H1 (cell line): ENCODE measurements at regions not wholly inside any gene's neighbourhood (a gene's known extent, or its start where the extent isn't known, plus 50 kb on each side); places are given as distances from the start of the nearest gene placed in this dataset.

Experiments
- CTCF ChIA-PET: fragments of 300-600 bp; sonication (Branson Sonifier 250); formaldehyde crosslinking; loops from one replicate; lab custom pipeline; 2021; ENCODE audit not compliant: partially characterized antibody; lab: Charles Lee
- POLR2A ChIA-PET: fragments of 300-600 bp; sonication (Branson Sonifier 250); formaldehyde crosslinking; loops from one replicate; lab custom pipeline; 2021; ENCODE audit warnings: inconsistent platforms; ENCODE audit not compliant: partially characterized antibody; lab: Charles Lee
- DNase-seq, 2 experiments: peaks; one replicate each; pipeline versions ENCODE4 v3.0.0 to v3.0.0-alpha.2; 2010 to 2022; ENCODE audit warnings: low spot score in 2 of 2, low read depth in 1 of 2, mixed read lengths in 1 of 2
- FAIRE-seq: peaks from 2 replicates; lab custom pipeline; 2011; peaks lifted over from hg19 to GRCh38; lab: Jason Lieb, UNC
- H2AFZ ChIP-seq: 2 replicates; pipeline ENCODE4 v1.8.1; 2012; ENCODE audit warnings: low read length, inconsistent platforms
- H2AK5ac ChIP-seq: 2 replicates; pipeline ENCODE4 v1.6.1; 2013; ENCODE audit warnings: low read depth, low read length
- H2BK120ac ChIP-seq: replicated peaks from 2 replicates; pipeline ENCODE3; 2013; ENCODE audit warnings: low read depth, low read length, inconsistent platforms
- H2BK12ac ChIP-seq: 2 replicates; pipeline ENCODE4 v1.6.1; 2013; ENCODE audit warnings: low read depth, low read length
- H2BK15ac ChIP-seq: 2 replicates; pipeline ENCODE4 v1.6.1; 2013; ENCODE audit warnings: low read length
- H2BK20ac ChIP-seq: 2 replicates; pipeline ENCODE4 v1.6.1; 2013; ENCODE audit warnings: low read length
- H2BK5ac ChIP-seq: 2 replicates; pipeline ENCODE4 v1.6.1; 2013; ENCODE audit warnings: low read depth, low read length
- H3K14ac ChIP-seq: 2 replicates; pipeline ENCODE4 v1.6.1; 2013; ENCODE audit warnings: inconsistent platforms; ENCODE audit not compliant: insufficient read length
- H3K18ac ChIP-seq: 2 replicates; pipeline ENCODE4 v1.6.1; 2013; ENCODE audit warnings: low read length; ENCODE audit errors: extremely low read depth
- H3K23ac ChIP-seq: 2 replicates; pipeline ENCODE4 v1.6.1; 2013; ENCODE audit warnings: inconsistent platforms; ENCODE audit not compliant: insufficient read length
- H3K23me2 ChIP-seq: 2 replicates; pipeline ENCODE4 v1.6.1; 2013; ENCODE audit warnings: low read depth, low read length
- H3K27ac ChIP-seq: 2 replicates; pipeline ENCODE4 v1.6.1; 2011; ENCODE audit warnings: low read depth, low read length, inconsistent platforms
- H3K27me3 ChIP-seq, 4 experiments: replicated peaks in 1 of 4; 1 replicate in 1 of 4; 2 replicates in 3 of 4; pipeline versions ENCODE4 v1.6.1 to v1.8.1; 2011 to 2013; ENCODE audit warnings: low read length in 3 of 4, mild to moderate bottlenecking in 3 of 4, inconsistent platforms in 2 of 4, mixed read lengths in 2 of 4, moderate library complexity in 1 of 4; ENCODE audit not compliant: control insufficient read depth in 3 of 4, insufficient read depth in 3 of 4; ENCODE audit errors: extremely low read depth in 1 of 4
- H3K36me3 ChIP-seq, 4 experiments: 2 replicates each; pipeline versions ENCODE4 v1.6.1 to v1.8.1; 2011 to 2013; ENCODE audit warnings: mild to moderate bottlenecking in 4 of 4, low read length in 3 of 4, moderate library complexity in 2 of 4, control low read depth in 1 of 4, inconsistent platforms in 1 of 4; ENCODE audit not compliant: insufficient read depth in 4 of 4, control insufficient read depth in 2 of 4
- H3K4ac ChIP-seq: replicated peaks from 2 replicates; pipeline ENCODE3; 2013; ENCODE audit warnings: low read length, low read depth, mixed read lengths, inconsistent platforms; ENCODE audit not compliant: insufficient read length
- H3K4me1 ChIP-seq, 4 experiments: replicated peaks in 1 of 4; 1 replicate in 1 of 4; 2 replicates in 3 of 4; pipeline versions ENCODE4 v1.6.1 to v1.8.1; 2011 to 2013; ENCODE audit warnings: low read length in 3 of 4, inconsistent platforms in 2 of 4, mixed read lengths in 1 of 4; ENCODE audit not compliant: insufficient read depth in 4 of 4, control insufficient read depth in 3 of 4
- H3K4me2 ChIP-seq, 2 experiments: 2 replicates each; pipeline versions ENCODE4 v1.6.1 to v1.8.1; 2011 to 2013; ENCODE audit warnings: low read depth in 2 of 2, low read length in 2 of 2, control low read depth in 1 of 2, inconsistent platforms in 1 of 2, mild to moderate bottlenecking in 1 of 2; ENCODE audit not compliant: insufficient read depth in 1 of 2
- H3K4me3 ChIP-seq, 4 experiments: fragments of 200-600, 300-600 bp in 1 of 4; sonication (generic), shearing (Covaris generic), sonication (Bioruptor Twin) in 1 of 4; 2 replicates each; pipeline versions ENCODE4 v1.5.1 to v1.8.1; 2011 to 2016; ENCODE audit warnings: low read length in 4 of 4, low read depth in 3 of 4, control low read depth in 2 of 4, inconsistent platforms in 2 of 4, mild to moderate bottlenecking in 2 of 4, mixed read lengths in 1 of 4, moderate library complexity in 1 of 4; ENCODE audit not compliant: insufficient read depth in 2 of 4; ENCODE audit errors: extremely low read depth in 1 of 4
- H3K56ac ChIP-seq: replicated peaks from 2 replicates; pipeline ENCODE3; 2013; ENCODE audit warnings: low read depth, mild to moderate bottlenecking, mixed read lengths, low read length, inconsistent platforms; ENCODE audit not compliant: insufficient read length
- H3K79me1 ChIP-seq: 2 replicates; pipeline ENCODE4 v1.6.1; 2013; ENCODE audit warnings: low read depth, low read length, control low read depth
- H3K79me2 ChIP-seq, 2 experiments: 2 replicates each; pipeline versions ENCODE4 v1.6.1 to v1.8.1; 2012 to 2013; ENCODE audit warnings: low read length in 2 of 2, mild to moderate bottlenecking in 2 of 2, inconsistent platforms in 1 of 2; ENCODE audit not compliant: insufficient read depth in 2 of 2, control insufficient read depth in 1 of 2
- H3K9ac ChIP-seq, 4 experiments: replicated peaks in 1 of 4; 1 replicate in 1 of 4; 2 replicates in 3 of 4; pipeline versions ENCODE4 v1.6.1 to v1.8.1; 2011 to 2013; ENCODE audit warnings: low read depth in 3 of 4, low read length in 3 of 4, control low read depth in 2 of 4, mild to moderate bottlenecking in 2 of 4, moderate library complexity in 2 of 4, inconsistent platforms in 1 of 4; ENCODE audit errors: extremely low read depth in 1 of 4
- H3K9me3 ChIP-seq, 2 experiments: 2 replicates each; pipeline versions ENCODE4 v1.6.1 to v1.8.1; 2012 to 2013; ENCODE audit warnings: mild to moderate bottlenecking in 2 of 2, moderate library complexity in 2 of 2, control low read depth in 1 of 2, inconsistent platforms in 1 of 2, low read depth in 1 of 2, low read length in 1 of 2, mixed read lengths in 1 of 2; ENCODE audit not compliant: insufficient read depth in 2 of 2
- H4K20me1 ChIP-seq, 2 experiments: replicated peaks in 1 of 2; 2 replicates each; pipeline versions ENCODE3 to v1.8.1; 2011 to 2013; ENCODE audit warnings: inconsistent platforms in 2 of 2, low read length in 2 of 2, mild to moderate bottlenecking in 1 of 2; ENCODE audit not compliant: insufficient read depth in 2 of 2, control insufficient read depth in 1 of 2
- H4K5ac ChIP-seq: 2 replicates; pipeline ENCODE4 v1.6.1; 2013; ENCODE audit warnings: low read length, low read depth, mixed read lengths, inconsistent platforms; ENCODE audit not compliant: insufficient read length
- H4K8ac ChIP-seq: 2 replicates; pipeline ENCODE4 v1.8.0; 2013; ENCODE audit warnings: mild to moderate bottlenecking, moderate library complexity, low read length, inconsistent platforms; ENCODE audit not compliant: insufficient read depth; ENCODE audit errors: extremely low read depth
- H4K91ac ChIP-seq: replicated peaks from 2 replicates; pipeline ENCODE3; 2013; ENCODE audit warnings: low read length, mixed read lengths, inconsistent platforms; ENCODE audit not compliant: insufficient read length
- ASH2L ChIP-seq: fragments of 200-600, 300-600 bp; sonication (generic); IDR thresholded peaks from one replicate; pipeline ENCODE4 v1.7.1; 2017; ENCODE audit warnings: low read length
- KDM5A ChIP-seq: fragments of 200-600 bp; IDR thresholded peaks from 2 replicates; pipeline ENCODE4 v1.7.1; 2012; ENCODE audit warnings: mild to moderate bottlenecking, low read length, inconsistent platforms, mixed read lengths
- WGBS, 2 experiments: shearing (Covaris generic) in 1 of 2; methylation state at CpG; one replicate each; pipeline versions ENCODE4 v1.1.6 to v1.1.7; 2013 to 2015; ENCODE audit warnings: low lambda C conversion rate in 2 of 2, mixed read lengths in 2 of 2, inconsistent platforms in 1 of 2, low coverage in 1 of 2, missing lambda C conversion rate in 1 of 2; ENCODE audit not compliant: insufficient replicate concordance in 2 of 2, insufficient coverage in 1 of 2, insufficient read length in 1 of 2; ENCODE audit errors: extremely low coverage in 1 of 2, missing lambda C conversion rate in 1 of 2; 5-methylcytosine and 5-hydroxymethylcytosine counted together

DNA sequence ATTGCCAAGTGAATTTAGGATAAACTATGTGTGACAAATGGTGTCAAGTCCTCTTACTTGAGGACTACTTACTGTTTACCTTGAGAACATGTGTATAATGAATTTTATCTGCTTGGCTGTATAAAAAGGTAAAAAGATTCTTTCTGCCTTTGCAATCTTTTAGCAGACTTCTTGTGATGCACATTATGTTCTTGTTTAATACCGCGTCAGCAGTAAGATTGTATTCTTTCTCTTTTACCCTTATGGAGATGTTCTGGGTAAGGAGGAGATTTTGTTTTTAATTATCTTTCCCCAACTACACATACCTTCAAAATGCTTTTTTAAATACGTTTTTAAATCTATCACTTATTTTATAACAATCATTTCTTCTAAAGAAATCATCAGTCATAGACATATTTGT lies 1166.4 kb upstream of the CNTN5 start:
- peaks cover 0 to 26% (median 2%) of the 10 kb centered on the region in 4 experiments; a peak in 3 of 7 replicates for H3K4me1 ChIP-seq
- FAIRE-seq (no peak), DNase-seq (no peak)
- 80 to 100% methylated on average over 1 to 3 of the region's 3 CpGs for WGBS, 2 experiments
- no peaks in the 10 kb centered on the region for H4K20me1 ChIP-seq
- no peaks in the 10 kb centered on the region for H3K36me3 ChIP-seq
- no peak overlapping the region for H2BK20ac ChIP-seq
- H2BK12ac ChIP-seq: no peak overlapping the region
- no peaks in the 10 kb centered on the region for H3K79me1 ChIP-seq
- no peak overlapping the region for H2BK120ac ChIP-seq
- no peak overlapping the region for H2BK15ac ChIP-seq
- no peak overlapping the region for H3K27ac ChIP-seq
- no peak overlapping the region for H3K4me2 ChIP-seq
- H2BK5ac ChIP-seq: no peak overlapping the region
- H4K5ac ChIP-seq: no peak overlapping the region
- H3K56ac ChIP-seq: no peak overlapping the region
- POLR2A ChIA-PET: no interaction called here
- H4K91ac ChIP-seq: no peak overlapping the region
- H3K23ac ChIP-seq: no peak overlapping the region
- no peak overlapping the region for H2AFZ ChIP-seq
- H2AK5ac ChIP-seq: no peak overlapping the region
- H3K4ac ChIP-seq: no peak overlapping the region
- H3K9me3 ChIP-seq: no peaks in the 10 kb centered on the region
- no peaks in the 10 kb centered on the region for H3K23me2 ChIP-seq
- H3K4me3 ChIP-seq: no peak overlapping the region
- no peak overlapping the region for H3K9ac ChIP-seq
- 0 out of 7 replicates have a peak, but pooled peaks cover 0 to 4% (median 0%) of the 10 kb centered on the region in 4 experiments for H3K27me3 ChIP-seq
- no peak overlapping the region for H3K18ac ChIP-seq
- H3K14ac ChIP-seq: no peak overlapping the region
- H4K8ac ChIP-seq: no peak overlapping the region
- TF ChIP-seq KDM5A (no peak), ASH2L (no peak)
- CTCF ChIA-PET: no interaction called here
- no peaks in the 10 kb centered on the region for H3K79me2 ChIP-seq
